Natural killer cell (primary cell): ENCODE measurements at regions not wholly inside any gene's neighbourhood (a gene's known extent, or its start where the extent isn't known, plus 50 kb on each side); places are given as distances from the start of the nearest gene placed in this dataset.

Source experiments
- ATAC-seq, 3 donors: fragments of 150-1000 bp in 2 of 3; fragments of 200-7000 bp in 1 of 3; cut with Tn5 transposase; 1 replicate in 1 of 3; 2 replicates in 2 of 3; pipeline ENCODE4 v1.10.0; 2021; ENCODE audit warnings: mild to moderate bottlenecking in 2 of 3, moderate library complexity in 2 of 3
- DNase-seq, 2 donors: peaks; one replicate each; pipeline versions ENCODE4 v3.0.0 to v3.0.0-alpha.2; 2013 to 2021; ENCODE audit warnings: mixed read lengths in 1 of 2
- H3K27ac ChIP-seq: one replicate; pipeline ENCODE4 v1.5.1; 2013; ENCODE audit warnings: mild to moderate bottlenecking, low read length
- H3K27me3 ChIP-seq: one replicate; pipeline ENCODE4 v1.6.1; 2013; ENCODE audit warnings: low read length; ENCODE audit not compliant: control insufficient read depth, insufficient read depth
- H3K36me3 ChIP-seq: one replicate; pipeline ENCODE4 v1.6.1; 2013; ENCODE audit warnings: low read length; ENCODE audit not compliant: control insufficient read depth, insufficient read depth
- H3K4me1 ChIP-seq: one replicate; pipeline ENCODE4 v1.6.1; 2013; ENCODE audit warnings: low read length; ENCODE audit not compliant: control insufficient read depth, insufficient read depth
- H3K4me3 ChIP-seq: one replicate; pipeline ENCODE4 v1.5.1; 2013; ENCODE audit warnings: low read length
- H3K9me3 ChIP-seq: one replicate; pipeline ENCODE4 v1.6.1; 2013; ENCODE audit warnings: low read length; ENCODE audit not compliant: control insufficient read depth, insufficient read depth
- H3K27ac Mint-ChIP-seq, 2 donors: one replicate each; pipeline ENCODE4 v1.8.0; 2022; ENCODE audit warnings: mild to moderate bottlenecking in 2 of 2, mixed read lengths in 2 of 2, moderate library complexity in 1 of 2
- H3K27me3 Mint-ChIP-seq, 2 donors: one replicate each; pipeline ENCODE4 v1.8.0; 2022; ENCODE audit warnings: low read depth in 2 of 2, mixed read lengths in 2 of 2
- H3K36me3 Mint-ChIP-seq: one replicate; pipeline ENCODE4 v1.8.0; 2022; ENCODE audit warnings: mixed read lengths
- H3K4me1 Mint-ChIP-seq, 2 donors: one replicate each; pipeline ENCODE4 v1.8.0; 2022; ENCODE audit warnings: mixed read lengths in 2 of 2
- H3K4me3 Mint-ChIP-seq: one replicate; pipeline ENCODE4 v1.8.0; 2022; ENCODE audit warnings: mild to moderate bottlenecking, moderate library complexity, mixed read lengths
- H3K9me3 Mint-ChIP-seq, 2 donors: one replicate each; pipeline ENCODE4 v1.8.0; 2022; ENCODE audit warnings: mixed read lengths in 2 of 2
- WGBS: methylation state at CpG from one replicate; pipeline ENCODE4 v1.1.7; 2013; ENCODE audit warnings: missing lambda C conversion rate; ENCODE audit not compliant: insufficient coverage; 5-methylcytosine and 5-hydroxymethylcytosine counted together
- intact Hi-C: fragments of 100-400 bp; cut with micrococcal nuclease; formaldehyde crosslinking; loops from one replicate; pipeline ENCODE4 v1.14.2; 2022
- TF ChIP-seq, protein P1 (sequence below): fragments of 200-600 bp; IDR thresholded peaks from one replicate; pipeline ENCODE4 v1.8.0; 2022; ENCODE audit warnings: antibody characterized with exemption

DNA sequence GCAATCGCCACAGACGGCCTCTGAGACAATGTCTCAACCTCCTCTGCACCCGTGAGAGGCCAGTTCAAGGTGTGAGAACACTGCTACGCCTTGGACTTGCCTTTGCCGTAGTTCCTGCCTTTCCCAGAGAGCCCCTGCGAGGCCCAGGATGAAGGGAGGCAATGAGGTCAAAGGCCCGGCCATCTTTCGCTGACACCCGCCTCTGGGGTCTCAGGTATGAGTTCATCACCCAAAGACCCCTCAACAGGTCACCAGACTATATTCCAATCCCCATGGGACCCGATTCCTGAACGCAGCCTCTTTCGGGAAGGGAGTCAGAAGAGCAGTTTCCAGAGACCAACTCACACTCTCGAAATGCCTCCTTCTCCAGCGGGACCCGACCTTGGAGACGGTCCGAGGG, 573.5 kb downstream of the KCNJ18 start:
- H3K27me3 ChIP-seq, result no peaks in the 10 kb centered on the region
- 81% methylated on average over 17 of the region's 17 CpGs for WGBS
- ATAC-seq (no peak), DNase-seq (no peak)
- no peak overlapping the region for H3K27ac ChIP-seq
- H3K4me3 ChIP-seq, result no peak overlapping the region
- Mint-ChIP-seq H3K27ac (no peak overlapping the region), H3K36me3 (peaks cover 7% of the 10 kb centered on the region), H3K9me3 (peaks cover 0 to 3% of the 10 kb centered on the region in 2 donors), H3K4me3 (no peak overlapping the region), H3K27me3 (no peaks in the 10 kb centered on the region), H3K4me1 (no peaks in the 10 kb centered on the region)
- TF ChIP-seq, protein P1, sequence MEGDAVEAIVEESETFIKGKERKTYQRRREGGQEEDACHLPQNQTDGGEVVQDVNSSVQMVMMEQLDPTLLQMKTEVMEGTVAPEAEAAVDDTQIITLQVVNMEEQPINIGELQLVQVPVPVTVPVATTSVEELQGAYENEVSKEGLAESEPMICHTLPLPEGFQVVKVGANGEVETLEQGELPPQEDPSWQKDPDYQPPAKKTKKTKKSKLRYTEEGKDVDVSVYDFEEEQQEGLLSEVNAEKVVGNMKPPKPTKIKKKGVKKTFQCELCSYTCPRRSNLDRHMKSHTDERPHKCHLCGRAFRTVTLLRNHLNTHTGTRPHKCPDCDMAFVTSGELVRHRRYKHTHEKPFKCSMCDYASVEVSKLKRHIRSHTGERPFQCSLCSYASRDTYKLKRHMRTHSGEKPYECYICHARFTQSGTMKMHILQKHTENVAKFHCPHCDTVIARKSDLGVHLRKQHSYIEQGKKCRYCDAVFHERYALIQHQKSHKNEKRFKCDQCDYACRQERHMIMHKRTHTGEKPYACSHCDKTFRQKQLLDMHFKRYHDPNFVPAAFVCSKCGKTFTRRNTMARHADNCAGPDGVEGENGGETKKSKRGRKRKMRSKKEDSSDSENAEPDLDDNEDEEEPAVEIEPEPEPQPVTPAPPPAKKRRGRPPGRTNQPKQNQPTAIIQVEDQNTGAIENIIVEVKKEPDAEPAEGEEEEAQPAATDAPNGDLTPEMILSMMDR, result no peak
- H3K4me1 ChIP-seq, result no peaks in the 10 kb centered on the region
- no peaks in the 10 kb centered on the region for H3K36me3 ChIP-seq
- peaks cover 42% of the 10 kb centered on the region for H3K9me3 ChIP-seq
- intact Hi-C loops, result no loop called here

DNA sequence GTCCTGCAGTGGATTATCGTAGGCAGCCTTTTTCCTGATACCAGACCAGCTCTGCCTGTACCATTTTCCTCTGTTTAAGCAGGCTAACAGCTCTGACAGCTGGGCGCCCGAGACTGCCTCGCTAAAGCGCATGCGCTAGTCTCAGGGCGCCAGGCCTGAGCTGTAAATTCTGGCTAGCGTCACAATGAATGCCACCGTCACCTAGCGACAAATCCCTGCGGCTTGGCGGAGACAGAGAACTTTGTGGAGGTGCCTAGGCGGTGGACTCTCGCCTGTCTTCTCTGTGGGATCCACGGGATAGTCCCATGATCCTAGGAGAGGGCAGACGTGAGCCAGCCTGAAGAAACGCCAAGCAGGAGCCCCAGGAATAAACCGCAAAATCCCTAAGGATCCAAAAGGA, 573.9 kb downstream of the KCNJ18 start:
- no peak overlapping the region for H3K27ac ChIP-seq
- H3K4me1 ChIP-seq, result no peaks in the 10 kb centered on the region
- TF ChIP-seq, protein P1, result no peak
- peaks cover 46% of the 10 kb centered on the region for H3K9me3 ChIP-seq
- DNase-seq (no peak), ATAC-seq (no peak)
- H3K27me3 ChIP-seq, result no peaks in the 10 kb centered on the region
- WGBS, result 71% methylated on average over 18 of the region's 18 CpGs
- Mint-ChIP-seq H3K9me3 (peaks cover 0 to 3% of the 10 kb centered on the region in 2 donors), H3K27ac (no peak overlapping the region), H3K36me3 (peaks cover 3% of the 10 kb centered on the region), H3K4me3 (no peak overlapping the region), H3K4me1 (no peaks in the 10 kb centered on the region), H3K27me3 (no peaks in the 10 kb centered on the region)
- no peak overlapping the region for H3K4me3 ChIP-seq
- no peaks in the 10 kb centered on the region for H3K36me3 ChIP-seq
- intact Hi-C loops, result no loop called here

DNA sequence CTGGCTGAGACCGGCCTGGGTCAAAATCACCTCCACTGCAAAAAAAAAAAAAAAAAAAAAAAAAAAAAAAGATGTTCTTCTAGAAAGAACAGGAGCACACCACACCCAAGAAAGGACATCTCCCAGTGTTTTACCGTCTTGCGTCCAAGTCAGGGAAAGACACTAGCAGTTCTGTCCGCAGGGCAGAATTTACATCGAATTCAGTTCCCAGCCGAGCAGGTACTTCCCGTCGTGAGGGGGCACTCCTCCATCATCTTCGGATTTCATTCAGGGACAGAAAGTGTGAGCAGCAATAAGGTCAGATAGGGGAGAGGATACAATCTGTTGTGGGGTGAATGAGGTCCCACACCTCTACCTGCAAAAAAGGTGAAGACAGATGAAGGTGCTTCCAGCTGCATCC, 574.7 kb downstream of the KCNJ18 start:
- no peaks in the 10 kb centered on the region for H3K36me3 ChIP-seq
- no peak overlapping the region for H3K27ac ChIP-seq
- peaks cover 50% of the 10 kb centered on the region for H3K9me3 ChIP-seq
- H3K27me3 Mint-ChIP-seq, result no peaks in the 10 kb centered on the region
- TF ChIP-seq, protein P1, result no peak
- no peaks in the 10 kb centered on the region for H3K4me1 ChIP-seq
- no peak for DNase-seq
- peaks cover 6 to 8% of the 10 kb centered on the region in 2 donors for H3K9me3 Mint-ChIP-seq
- no peaks in the 10 kb centered on the region for H3K4me1 Mint-ChIP-seq
- intact Hi-C loops, result no loop called here
- H3K4me3 Mint-ChIP-seq, result no peak overlapping the region
- H3K36me3 Mint-ChIP-seq, result peaks cover 8% of the 10 kb centered on the region
- ATAC-seq, result no peak
- H3K27ac Mint-ChIP-seq, result no peak overlapping the region
- H3K4me3 ChIP-seq, result no peak overlapping the region
- WGBS, result 92% methylated on average over 9 of the region's 9 CpGs
- no peaks in the 10 kb centered on the region for H3K27me3 ChIP-seq

DNA sequence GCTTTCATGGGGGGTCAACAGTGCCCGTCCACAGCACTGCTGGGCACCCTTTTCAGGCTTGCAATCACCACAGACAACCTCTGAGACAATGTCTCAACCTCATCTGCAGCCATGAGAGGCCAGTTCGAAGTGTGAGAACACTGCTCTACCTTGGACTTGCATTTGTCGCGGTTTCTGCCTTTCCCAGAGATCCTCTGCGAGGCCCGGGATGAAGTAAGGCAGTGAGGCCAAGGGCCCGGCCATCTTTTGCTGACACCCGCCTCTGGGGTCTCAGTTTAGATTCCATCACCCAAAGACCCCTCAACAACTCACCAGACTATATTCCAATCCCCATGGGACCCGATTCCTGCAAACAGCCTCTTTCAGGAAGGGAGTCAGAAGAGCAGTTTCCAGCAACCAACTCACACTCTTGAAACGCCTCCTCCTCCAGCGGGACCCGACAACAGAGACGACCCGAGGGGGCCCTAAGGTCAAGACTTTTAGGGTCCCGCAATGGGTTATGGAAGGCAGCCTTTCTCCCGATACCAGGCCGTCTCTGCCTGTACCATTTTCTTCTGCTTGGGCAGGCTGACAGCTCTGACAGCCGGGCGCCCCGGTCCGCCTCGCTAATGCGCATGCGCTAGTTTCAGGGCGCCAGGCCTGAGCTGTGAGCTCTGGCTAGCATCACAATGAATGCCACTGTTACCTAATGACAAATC, 576.0 kb downstream of the KCNJ18 start:
- no peaks in the 10 kb centered on the region for H3K4me1 Mint-ChIP-seq
- Histone ChIP-seq H3K27me3 (no peaks in the 10 kb centered on the region), H3K9me3 (peaks cover 52% of the 10 kb centered on the region), H3K4me1 (no peaks in the 10 kb centered on the region), H3K36me3 (no peaks in the 10 kb centered on the region), H3K27ac (no peak overlapping the region), H3K4me3 (no peak overlapping the region)
- DNase-seq (no peak), ATAC-seq (no peak)
- intact Hi-C loops, result no loop called here
- H3K27me3 Mint-ChIP-seq, result no peaks in the 10 kb centered on the region
- peaks cover 8 to 11% of the 10 kb centered on the region in 2 donors for H3K9me3 Mint-ChIP-seq
- TF ChIP-seq, protein P1, result no peak
- H3K27ac Mint-ChIP-seq, result no peak overlapping the region
- H3K36me3 Mint-ChIP-seq, result peaks cover 11% of the 10 kb centered on the region
- H3K4me3 Mint-ChIP-seq, result no peak overlapping the region
- 79% methylated on average over 25 of the region's 25 CpGs for WGBS
